Spleen (tissue), 7 donors: ENCODE measurements at regions not wholly inside any gene's neighbourhood (a gene's known extent, or its start where the extent isn't known, plus 50 kb on each side); places are given as distances from the start of the nearest gene placed in this dataset.

Experiments
- CTCF ChIP-seq, 11 experiments: fragments of 200-600 bp in 7 of 11; fragments of 450-650 bp in 4 of 11; sonication (generic) in 4 of 11; IDR thresholded peaks in 8 of 11; conservative IDR thresholded peaks in 3 of 11; 1 replicate in 7 of 11; 2 replicates in 4 of 11; pipeline versions ENCODE4 v1.4.0 to v1.8.0; 2016 to 2021; ENCODE audit warnings: antibody characterized with exemption in 11 of 11, inconsistent platforms in 4 of 11, mild to moderate bottlenecking in 1 of 11
- POLR2A ChIP-seq, 3 donors: fragments of 450-650 bp; IDR thresholded peaks; one replicate each; pipeline ENCODE4 v1.5.1; 2017; ENCODE audit warnings: antibody characterized with exemption in 3 of 3, mild to moderate bottlenecking in 1 of 3
- POLR2AphosphoS5 ChIP-seq, 3 donors: sonication (generic); formaldehyde crosslinking; IDR thresholded peaks; one replicate each; pipeline ENCODE4 v1.5.1; 2017; ENCODE audit warnings: antibody characterized with exemption in 3 of 3
- donor health status: DM: no; HTN: no; CAD: no; lungs with moderate emphysema.
- donor health status: DM: no; HTN: no; CAD: no.
- donor health status: DM: no; HTN: no; CAD: no.

- no peak for TF ChIP-seq CTCF (IDR thresholded peaks at IDR 0.05 in 8 of 11, conservative IDR thresholded peaks at IDR 0.05 in 3 of 11)
- no peak for TF ChIP-seq POLR2A (IDR thresholded peaks at IDR 0.05)
- TF ChIP-seq POLR2AphosphoS5 (IDR thresholded peaks at IDR 0.05): no peak
These were observed 74.7 kb upstream of the CLDN14 start for GRCh38 chr21:36554411-36555157.
